ENCODE measurements at regions not wholly inside any gene's neighbourhood (a gene's known extent, or its start where the extent isn't known, plus 50 kb on each side); places are given as distances from the start of the nearest gene placed in this dataset.

GRCh38 chr7:115816318-115816974 is 214.1 kb downstream of the TFEC start:
- TF ChIP-seq POLR2AphosphoS5 (IDR thresholded peaks at IDR 0.05; ENCODE audit: low read depth) (no peak), SPI1 (IDR thresholded peaks at IDR 0.05; ENCODE audit: borderline replicate concordance, low read depth) (no peak), GABPA (IDR thresholded peaks at IDR 0.05; ENCODE audit: low read depth) (no peak)
- TF ChIP-seq, protein P1, sequence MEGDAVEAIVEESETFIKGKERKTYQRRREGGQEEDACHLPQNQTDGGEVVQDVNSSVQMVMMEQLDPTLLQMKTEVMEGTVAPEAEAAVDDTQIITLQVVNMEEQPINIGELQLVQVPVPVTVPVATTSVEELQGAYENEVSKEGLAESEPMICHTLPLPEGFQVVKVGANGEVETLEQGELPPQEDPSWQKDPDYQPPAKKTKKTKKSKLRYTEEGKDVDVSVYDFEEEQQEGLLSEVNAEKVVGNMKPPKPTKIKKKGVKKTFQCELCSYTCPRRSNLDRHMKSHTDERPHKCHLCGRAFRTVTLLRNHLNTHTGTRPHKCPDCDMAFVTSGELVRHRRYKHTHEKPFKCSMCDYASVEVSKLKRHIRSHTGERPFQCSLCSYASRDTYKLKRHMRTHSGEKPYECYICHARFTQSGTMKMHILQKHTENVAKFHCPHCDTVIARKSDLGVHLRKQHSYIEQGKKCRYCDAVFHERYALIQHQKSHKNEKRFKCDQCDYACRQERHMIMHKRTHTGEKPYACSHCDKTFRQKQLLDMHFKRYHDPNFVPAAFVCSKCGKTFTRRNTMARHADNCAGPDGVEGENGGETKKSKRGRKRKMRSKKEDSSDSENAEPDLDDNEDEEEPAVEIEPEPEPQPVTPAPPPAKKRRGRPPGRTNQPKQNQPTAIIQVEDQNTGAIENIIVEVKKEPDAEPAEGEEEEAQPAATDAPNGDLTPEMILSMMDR (IDR thresholded peaks at IDR 0.05; ENCODE audit: insufficient read depth, low read length), result no peak
- TF ChIP-seq, protein P2, sequence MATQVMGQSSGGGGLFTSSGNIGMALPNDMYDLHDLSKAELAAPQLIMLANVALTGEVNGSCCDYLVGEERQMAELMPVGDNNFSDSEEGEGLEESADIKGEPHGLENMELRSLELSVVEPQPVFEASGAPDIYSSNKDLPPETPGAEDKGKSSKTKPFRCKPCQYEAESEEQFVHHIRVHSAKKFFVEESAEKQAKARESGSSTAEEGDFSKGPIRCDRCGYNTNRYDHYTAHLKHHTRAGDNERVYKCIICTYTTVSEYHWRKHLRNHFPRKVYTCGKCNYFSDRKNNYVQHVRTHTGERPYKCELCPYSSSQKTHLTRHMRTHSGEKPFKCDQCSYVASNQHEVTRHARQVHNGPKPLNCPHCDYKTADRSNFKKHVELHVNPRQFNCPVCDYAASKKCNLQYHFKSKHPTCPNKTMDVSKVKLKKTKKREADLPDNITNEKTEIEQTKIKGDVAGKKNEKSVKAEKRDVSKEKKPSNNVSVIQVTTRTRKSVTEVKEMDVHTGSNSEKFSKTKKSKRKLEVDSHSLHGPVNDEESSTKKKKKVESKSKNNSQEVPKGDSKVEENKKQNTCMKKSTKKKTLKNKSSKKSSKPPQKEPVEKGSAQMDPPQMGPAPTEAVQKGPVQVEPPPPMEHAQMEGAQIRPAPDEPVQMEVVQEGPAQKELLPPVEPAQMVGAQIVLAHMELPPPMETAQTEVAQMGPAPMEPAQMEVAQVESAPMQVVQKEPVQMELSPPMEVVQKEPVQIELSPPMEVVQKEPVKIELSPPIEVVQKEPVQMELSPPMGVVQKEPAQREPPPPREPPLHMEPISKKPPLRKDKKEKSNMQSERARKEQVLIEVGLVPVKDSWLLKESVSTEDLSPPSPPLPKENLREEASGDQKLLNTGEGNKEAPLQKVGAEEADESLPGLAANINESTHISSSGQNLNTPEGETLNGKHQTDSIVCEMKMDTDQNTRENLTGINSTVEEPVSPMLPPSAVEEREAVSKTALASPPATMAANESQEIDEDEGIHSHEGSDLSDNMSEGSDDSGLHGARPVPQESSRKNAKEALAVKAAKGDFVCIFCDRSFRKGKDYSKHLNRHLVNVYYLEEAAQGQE (IDR thresholded peaks at IDR 0.05; ENCODE audit: insufficient replicate concordance, low read depth), result no peak

Measured in HL-60 (cell line).